CD14-positive monocyte (primary cell): ENCODE measurements at regions not wholly inside any gene's neighbourhood (a gene's known extent, or its start where the extent isn't known, plus 50 kb on each side); places are given as distances from the start of the nearest gene placed in this dataset.

Experiments used
- DNase-seq, 3 donors: peaks; one replicate each; pipeline ENCODE4 v3.0.0-alpha.2; 2011 to 2022
- H2AFZ ChIP-seq: 2 replicates; pipeline ENCODE4 v1.6.0; 2012; ENCODE audit warnings: mild to moderate bottlenecking, low read depth, low read length, inconsistent platforms; ENCODE audit not compliant: insufficient read depth, poor library complexity, severe bottlenecking
- H3K27ac ChIP-seq, 2 donors: 1 replicate in 1 of 2; 2 replicates in 1 of 2; pipeline ENCODE4 v1.5.1; 2012 to 2013; ENCODE audit warnings: low read length in 2 of 2, control low read depth in 1 of 2, inconsistent platforms in 1 of 2, low read depth in 1 of 2, mild to moderate bottlenecking in 1 of 2
- H3K27me3 ChIP-seq, 2 donors: one replicate each; pipeline versions ENCODE4 v1.6.0 to v1.6.1; 2011 to 2013; ENCODE audit warnings: low read length in 2 of 2; ENCODE audit not compliant: control insufficient read depth in 2 of 2, insufficient read depth in 2 of 2
- H3K36me3 ChIP-seq, 2 donors: replicated peaks in 1 of 2; 1 replicate in 1 of 2; 2 replicates in 1 of 2; pipeline versions ENCODE4 v1.5.1 to v1.6.1; 2012 to 2013; ENCODE audit warnings: low read length in 2 of 2, control low read depth in 1 of 2, inconsistent platforms in 1 of 2, mild to moderate bottlenecking in 1 of 2; ENCODE audit not compliant: insufficient read depth in 2 of 2, control insufficient read depth in 1 of 2
- H3K4me1 ChIP-seq, 2 donors: 1 replicate in 1 of 2; 2 replicates in 1 of 2; pipeline versions ENCODE4 v1.5.1 to v1.6.1; 2012 to 2013; ENCODE audit warnings: low read length in 2 of 2, control low read depth in 1 of 2, inconsistent platforms in 1 of 2, mild to moderate bottlenecking in 1 of 2, moderate library complexity in 1 of 2; ENCODE audit not compliant: insufficient read depth in 2 of 2, control insufficient read depth in 1 of 2
- H3K4me2 ChIP-seq: replicated peaks from 2 replicates; pipeline ENCODE3; 2012; ENCODE audit warnings: low read length, moderate library complexity, mild to moderate bottlenecking; ENCODE audit not compliant: poor library complexity, severe bottlenecking; ENCODE audit errors: extremely low read depth
- H3K4me3 ChIP-seq, 3 experiments: fragments of 200-600 bp in 1 of 3; sonication (generic) in 1 of 3; replicated peaks in 1 of 3; 1 replicate in 2 of 3; 2 replicates in 1 of 3; pipeline ENCODE4 v1.5.1; 2011 to 2013; ENCODE audit warnings: low read length in 3 of 3, mild to moderate bottlenecking in 3 of 3, control low read depth in 2 of 3, low read depth in 2 of 3, inconsistent platforms in 1 of 3, moderate library complexity in 1 of 3
- H3K79me2 ChIP-seq: 2 replicates; pipeline ENCODE4 v1.6.0; 2012; ENCODE audit warnings: mild to moderate bottlenecking, control low read depth, inconsistent platforms, low read length, moderate library complexity; ENCODE audit not compliant: insufficient read depth
- H3K9ac ChIP-seq: 2 replicates; pipeline ENCODE4 v1.6.0; 2017; ENCODE audit warnings: low read length, mild to moderate bottlenecking; ENCODE audit not compliant: insufficient read depth, poor library complexity, severe bottlenecking
- H3K9me3 ChIP-seq, 2 donors: replicated peaks in 1 of 2; 1 replicate in 1 of 2; 2 replicates in 1 of 2; pipeline versions ENCODE4 v1.5.1 to v1.6.1; 2012 to 2013; ENCODE audit warnings: low read length in 2 of 2, control low read depth in 1 of 2; ENCODE audit not compliant: control insufficient read depth in 1 of 2, insufficient read depth in 1 of 2
- H4K20me1 ChIP-seq: 2 replicates; pipeline ENCODE4 v1.6.0; 2012; ENCODE audit warnings: mild to moderate bottlenecking, low read length, control low read depth, moderate library complexity; ENCODE audit not compliant: insufficient read depth
- H3K27ac Mint-ChIP-seq, 7 donors: one replicate each; pipeline ENCODE4 v1.8.0; 2020; ENCODE audit warnings: mild to moderate bottlenecking in 7 of 7, mixed read lengths in 7 of 7, moderate library complexity in 6 of 7, inconsistent platforms in 2 of 7
- H3K27me3 Mint-ChIP-seq, 3 donors: one replicate each; pipeline ENCODE4 v1.8.0; 2021 to 2022; ENCODE audit warnings: low read depth in 3 of 3, mild to moderate bottlenecking in 3 of 3, mixed read lengths in 3 of 3, moderate library complexity in 3 of 3, inconsistent platforms in 1 of 3
- H3K36me3 Mint-ChIP-seq, 2 donors: one replicate each; pipeline ENCODE4 v1.8.0; 2020; ENCODE audit warnings: mixed read lengths in 2 of 2, inconsistent platforms in 1 of 2, mild to moderate bottlenecking in 1 of 2
- H3K4me1 Mint-ChIP-seq: one replicate; pipeline ENCODE4 v1.8.0; 2020; ENCODE audit warnings: mild to moderate bottlenecking, mixed read lengths
- H3K4me3 Mint-ChIP-seq, 2 donors: one replicate each; pipeline ENCODE4 v1.8.0; 2020; ENCODE audit warnings: mild to moderate bottlenecking in 2 of 2, mixed read lengths in 2 of 2, moderate library complexity in 1 of 2
- H3K9me3 Mint-ChIP-seq, 7 donors: one replicate each; pipeline ENCODE4 v1.8.0; 2020 to 2022; ENCODE audit warnings: mixed read lengths in 7 of 7, mild to moderate bottlenecking in 6 of 7, moderate library complexity in 6 of 7, inconsistent platforms in 2 of 7
- CTCF ChIP-seq: fragments of 200-600 bp; IDR thresholded peaks from one replicate; pipeline ENCODE4 v1.8.0; 2022; ENCODE audit warnings: antibody characterized with exemption, mild to moderate bottlenecking
- WGBS: methylation state at CpG from one replicate; pipeline ENCODE4 v1.1.5; 2013; ENCODE audit warnings: missing lambda C conversion rate; ENCODE audit not compliant: insufficient coverage; 5-methylcytosine and 5-hydroxymethylcytosine counted together
- intact Hi-C, 2 donors: fragments of 100-400 bp; cut with micrococcal nuclease; formaldehyde crosslinking; loops; one replicate each; pipeline versions ENCODE4 v1.15.0 to v1.15.1; 2023

- H3K36me3 Mint-ChIP-seq, result no peaks in the 10 kb centered on the region
These were observed 78.1 kb upstream of the PAPPA2 start for GRCh38 chr1:176384841-176385240.

GRCh38 chr1:176382163-176382562 lies 80.8 kb upstream of the PAPPA2 start:
- peaks cover 0 to 8% (median 0%) of the 10 kb centered on the region in 7 donors for H3K9me3 Mint-ChIP-seq
- WGBS, result no CpG with 5 or more reads among the region's 1 CpG
- no peaks in the 10 kb centered on the region for H3K4me1 Mint-ChIP-seq

More at GRCh38 chr1:176384841-176385240, 78.1 kb upstream of the PAPPA2 start:
- Histone ChIP-seq H3K27ac (no peak overlapping the region), H3K4me1 (no peaks in the 10 kb centered on the region), H3K4me3 (no peak overlapping the region), H3K79me2 (no peaks in the 10 kb centered on the region), H3K9ac (no peak overlapping the region), H3K27me3 (no peaks in the 10 kb centered on the region), H3K9me3 (no peaks in the 10 kb centered on the region), H3K36me3 (no peaks in the 10 kb centered on the region), H4K20me1 (no peaks in the 10 kb centered on the region), H2AFZ (no peak overlapping the region), H3K4me2 (no peak overlapping the region)
- Mint-ChIP-seq H3K27me3 (no peaks in the 10 kb centered on the region), H3K4me3 (no peak overlapping the region), H3K27ac (no peak overlapping the region), H3K4me1 (no peaks in the 10 kb centered on the region), H3K9me3 (peaks cover 0 to 8% (median 2%) of the 10 kb centered on the region in 7 donors)
- no peak for DNase-seq
- no peak for TF ChIP-seq CTCF
- intact Hi-C loops, result no loop called here

More at GRCh38 chr1:176382163-176382562, 80.8 kb upstream of the PAPPA2 start:
- Histone ChIP-seq H3K36me3 (no peaks in the 10 kb centered on the region), H4K20me1 (no peaks in the 10 kb centered on the region), H3K9me3 (no peaks in the 10 kb centered on the region), H3K79me2 (no peaks in the 10 kb centered on the region), H3K4me3 (no peak overlapping the region), H3K4me1 (no peaks in the 10 kb centered on the region), H2AFZ (no peak overlapping the region), H3K9ac (no peak overlapping the region), H3K27ac (no peak overlapping the region), H3K27me3 (no peaks in the 10 kb centered on the region), H3K4me2 (no peak overlapping the region)
- no peak for DNase-seq
- Mint-ChIP-seq H3K4me3 (no peak overlapping the region), H3K27ac (no peak overlapping the region), H3K36me3 (no peaks in the 10 kb centered on the region), H3K27me3 (peaks cover 0 to 2% (median 0%) of the 10 kb centered on the region in 3 donors)
- no peak for TF ChIP-seq CTCF
- intact Hi-C loops, result no loop called here
